Forelimb muscle (tissue), 1 donor: ENCODE measurements at regions not wholly inside any gene's neighbourhood (a gene's known extent, or its start where the extent isn't known, plus 50 kb on each side); places are given as distances from the start of the nearest gene placed in this dataset.

Source experiments
- DNase-seq: peaks from one replicate; pipeline ENCODE4 v3.0.0-alpha.2; 2013; ENCODE audit warnings: low read depth

DNA sequence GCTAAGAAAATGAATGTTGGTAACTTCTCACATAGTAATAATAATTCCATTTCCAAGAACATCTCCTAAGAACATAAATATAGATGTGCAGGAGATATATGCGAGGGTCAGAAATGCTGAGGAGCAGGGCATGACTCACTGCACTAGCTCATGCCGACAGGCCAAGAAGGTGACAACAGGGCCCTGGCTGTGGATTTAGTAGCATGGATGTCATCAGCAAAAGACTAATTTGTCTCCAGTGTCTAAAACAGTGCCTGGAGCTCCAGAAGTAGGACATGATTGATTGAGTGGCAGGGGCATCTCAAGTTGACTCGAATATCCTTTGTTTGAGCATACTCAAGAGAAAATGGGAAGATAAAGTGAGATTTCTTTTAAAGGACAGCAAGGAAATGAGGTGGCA, 207.0 kb upstream of the FOXA2 start:
- DNase-seq = no peak

DNA sequence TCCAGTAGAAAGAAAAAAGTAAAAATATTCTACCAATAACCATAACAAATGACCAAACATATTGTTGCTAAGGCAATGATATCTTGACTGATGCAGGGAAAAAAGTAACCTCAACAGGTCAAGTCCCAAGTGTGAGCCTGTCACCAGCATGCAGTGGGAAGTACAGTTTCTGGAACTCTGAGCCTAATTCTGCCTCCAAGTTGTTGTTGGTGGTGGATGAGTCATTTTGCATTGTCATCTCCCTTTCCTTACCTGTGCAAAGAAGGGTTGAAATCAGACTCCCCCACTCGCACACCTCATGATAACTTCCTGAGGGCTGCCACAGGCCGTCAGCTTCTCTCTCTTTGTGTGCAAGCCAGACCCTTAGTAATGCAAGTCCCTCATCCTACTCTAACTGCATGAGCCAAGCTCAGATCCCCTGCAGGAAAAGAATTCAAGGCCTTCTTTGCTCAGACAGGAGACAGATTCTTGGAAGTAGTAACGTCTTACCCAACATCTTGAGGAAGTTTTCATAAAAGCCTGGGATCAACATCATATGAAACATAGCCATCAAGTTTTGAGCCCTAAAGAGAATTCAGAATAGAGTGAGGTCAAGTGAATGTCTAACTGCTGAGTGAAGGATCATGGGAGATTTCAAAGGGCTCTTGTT, 207.6 kb upstream of the FOXA2 start:
- no peak for DNase-seq

DNA sequence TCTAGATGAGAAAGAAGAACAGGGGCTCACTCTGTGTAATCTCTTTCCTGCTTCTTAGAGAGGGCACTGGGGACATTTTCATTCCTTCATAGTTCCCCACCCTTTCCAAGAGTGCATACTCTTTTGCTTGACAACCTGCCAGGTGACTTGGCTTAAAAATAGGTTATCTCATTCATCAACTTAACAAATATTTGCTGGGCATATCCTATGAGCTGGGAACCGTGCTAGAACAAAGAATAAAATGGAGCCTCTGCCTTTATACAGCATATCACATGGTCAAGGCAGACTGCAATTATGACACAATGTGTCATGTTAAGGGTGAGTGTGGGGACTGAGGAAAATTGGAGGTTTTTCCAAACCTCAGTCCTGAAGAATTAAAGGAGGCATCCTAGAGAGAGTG, 209.8 kb upstream of the FOXA2 start:
- DNase-seq = no peak

DNA sequence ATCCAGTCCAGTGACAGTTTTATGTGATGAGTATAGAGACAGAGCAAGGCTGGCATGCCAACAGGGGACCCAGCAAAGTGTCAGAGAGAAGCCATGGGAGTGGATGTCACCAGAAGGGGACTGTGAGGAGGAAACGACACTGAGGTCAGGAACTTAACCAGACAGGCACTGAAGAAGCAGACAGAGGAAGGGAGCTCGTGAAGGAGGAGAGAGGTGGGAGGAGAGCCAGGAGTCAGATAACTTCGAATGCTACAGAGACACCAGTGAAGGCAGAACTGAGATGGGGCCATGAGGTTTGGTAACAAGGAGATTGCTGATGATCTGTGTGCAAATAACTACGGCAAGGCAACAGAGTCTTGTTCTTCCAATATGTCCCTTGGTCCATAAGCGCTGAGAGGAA, 211.1 kb upstream of the FOXA2 start:
- DNase-seq = no peak

DNA sequence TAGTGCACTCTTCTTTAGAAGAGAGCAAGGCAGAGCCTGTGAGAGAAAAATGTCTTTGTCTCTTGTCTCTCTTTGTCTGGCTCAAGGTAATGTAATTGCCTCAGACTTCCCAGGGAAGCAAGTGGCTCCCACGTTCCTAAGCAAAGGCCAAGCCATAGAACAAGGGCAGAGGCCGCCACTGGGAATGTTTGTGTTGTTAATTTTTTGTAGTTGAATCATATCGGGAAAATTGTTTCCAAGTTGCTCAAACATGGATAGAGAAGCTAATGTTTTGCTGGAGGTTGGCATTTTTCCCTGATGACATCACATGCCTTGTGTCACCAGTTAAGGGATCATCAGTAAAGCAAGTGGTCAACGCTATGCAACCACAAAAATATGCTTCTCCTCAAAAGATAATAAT, 211.5 kb upstream of the FOXA2 start:
- DNase-seq = peak; percentile 95

DNA sequence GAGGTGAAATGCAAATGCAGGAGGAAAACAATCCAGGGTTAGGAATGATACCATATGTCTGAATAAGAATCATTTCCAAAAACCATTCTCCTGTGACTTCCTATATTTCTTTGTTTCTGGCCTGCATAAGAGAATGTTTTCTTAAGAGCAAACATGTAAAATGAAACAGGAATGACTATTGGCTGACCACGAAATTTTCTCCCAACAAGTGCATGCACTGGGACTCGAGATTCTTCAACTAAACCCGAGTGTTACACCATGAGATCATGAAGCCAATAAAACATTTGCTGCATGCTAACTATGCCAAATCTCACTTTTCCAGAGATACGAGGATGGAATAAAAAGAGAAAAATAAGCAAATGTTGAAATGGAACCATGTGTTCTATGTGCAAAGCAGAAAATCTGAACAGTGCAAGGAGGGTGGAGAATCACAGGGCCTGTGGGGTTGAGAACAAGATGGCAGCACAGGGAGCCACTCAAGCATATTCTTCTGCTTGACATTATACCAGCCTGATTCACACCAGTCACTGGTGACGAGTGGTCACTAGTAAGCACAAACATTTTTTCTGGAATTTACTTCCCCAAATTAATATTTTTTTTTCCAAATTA, 212.2 kb upstream of the FOXA2 start:
- peak; percentile 96 for DNase-seq

DNA sequence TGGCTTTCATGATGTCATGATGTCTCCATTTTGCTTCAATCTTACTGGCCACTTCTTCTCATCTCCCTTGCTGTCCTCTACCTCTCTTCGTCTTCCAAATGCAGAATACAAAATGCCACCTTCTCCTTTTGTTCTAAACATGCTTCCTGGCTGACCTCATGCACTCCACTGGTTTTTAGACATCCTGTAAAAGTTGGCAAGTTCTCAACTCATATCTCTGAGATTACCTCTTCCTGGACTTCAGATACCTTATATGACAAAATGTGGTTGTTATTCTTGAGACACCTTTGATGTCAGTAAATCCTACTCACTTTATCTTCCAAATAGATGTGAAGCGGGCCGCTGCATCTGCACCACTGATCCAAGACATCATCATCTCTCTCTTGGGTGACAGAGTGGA, 212.7 kb upstream of the FOXA2 start:
- DNase-seq = no peak

DNA sequence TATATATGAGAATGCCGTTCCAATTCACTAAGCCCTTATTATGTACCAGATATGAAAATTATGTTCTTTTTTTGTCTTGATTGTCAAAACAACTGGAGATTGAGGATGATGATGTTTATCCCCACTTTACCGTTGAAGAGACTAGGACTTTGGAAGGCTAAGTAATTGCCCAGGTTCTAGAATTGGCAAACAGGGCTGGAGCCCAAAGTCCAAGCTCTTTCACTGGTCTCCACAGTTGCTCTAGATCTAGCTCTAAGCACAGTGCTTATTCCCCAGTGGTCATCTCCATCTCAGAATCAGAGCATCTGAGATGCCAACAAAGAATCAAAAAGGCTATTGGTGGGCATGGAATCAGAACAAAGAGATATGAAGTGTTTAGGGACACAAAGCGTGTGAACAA, 215.3 kb upstream of the FOXA2 start:
- no peak for DNase-seq

DNA sequence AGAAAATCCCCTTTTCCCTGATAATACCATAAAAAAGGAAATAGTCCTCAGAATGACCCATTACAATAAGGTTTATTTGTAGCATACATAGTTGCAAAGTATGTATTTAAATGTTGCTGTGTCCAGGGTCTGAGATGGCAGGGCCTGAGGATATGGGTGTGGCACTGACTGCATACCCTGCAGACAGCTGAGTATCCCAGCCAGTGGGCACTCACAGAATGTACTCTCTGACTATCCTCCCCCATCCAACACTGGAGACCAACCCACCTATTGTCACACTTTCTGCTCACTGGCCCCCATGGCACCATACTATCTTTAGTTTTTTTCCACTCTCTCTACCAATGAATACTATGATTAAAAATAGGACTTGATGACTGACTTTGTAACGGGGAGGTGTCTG, 215.8 kb upstream of the FOXA2 start:
- no peak for DNase-seq

DNA sequence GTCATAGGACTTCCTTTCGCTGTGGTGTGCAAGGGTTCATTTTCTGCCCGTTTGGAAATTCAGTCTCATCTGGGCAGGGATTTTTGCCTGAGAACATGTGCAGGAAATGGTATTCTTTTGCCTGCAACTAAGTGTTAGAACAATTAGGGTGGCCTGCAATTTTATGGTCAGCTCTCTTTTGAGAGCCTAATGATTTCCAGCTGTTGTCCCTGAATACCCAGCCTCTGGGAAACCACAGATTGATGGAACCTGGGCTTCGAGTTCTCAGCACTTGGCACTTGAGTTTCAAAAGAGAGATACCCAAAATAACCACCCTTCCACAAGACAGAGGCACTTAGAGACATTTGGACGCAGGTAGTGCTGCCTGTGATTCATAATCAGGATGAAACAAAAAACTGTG, 217.2 kb upstream of the FOXA2 start:
- no peak for DNase-seq

DNA sequence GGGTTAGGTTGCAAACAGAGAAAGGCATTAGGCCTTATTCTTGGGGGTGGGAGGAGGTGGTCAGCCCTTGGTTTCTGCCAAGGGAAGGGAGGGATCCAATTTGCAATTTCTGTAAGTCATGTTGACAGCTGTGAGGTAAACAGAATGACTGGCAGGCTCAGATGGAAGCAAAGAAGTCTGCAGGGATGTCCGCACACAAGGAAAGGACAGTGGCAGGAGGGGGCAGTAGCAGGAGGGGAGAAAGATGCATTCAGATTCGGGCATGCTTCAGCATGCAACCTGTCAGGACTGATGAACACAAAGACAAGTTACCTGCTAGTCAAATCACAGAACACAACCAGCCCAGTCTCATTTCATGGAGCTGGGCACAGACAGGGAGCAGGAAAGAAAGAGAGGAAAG, 217.9 kb upstream of the FOXA2 start:
- DNase-seq = no peak

DNA sequence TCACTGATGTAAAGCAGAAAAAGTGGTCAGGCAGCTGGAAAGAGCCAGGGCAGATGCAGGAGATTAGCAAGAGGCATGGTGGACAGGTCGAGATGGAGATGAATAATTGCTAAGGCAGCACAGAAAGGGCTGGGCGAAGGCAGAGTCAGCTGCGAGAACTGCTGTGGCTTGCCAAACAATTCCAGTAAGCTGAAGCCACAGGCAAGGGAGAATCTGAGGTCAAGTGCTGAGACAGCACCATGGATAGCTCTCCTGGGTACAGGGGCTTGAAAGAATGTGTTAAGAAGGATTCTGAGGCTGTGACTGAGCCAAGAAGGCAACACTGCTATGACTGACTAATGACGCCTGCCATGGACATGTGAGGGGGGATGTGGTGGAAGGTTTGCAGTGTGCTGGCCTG, 220.8 kb upstream of the FOXA2 start:
- DNase-seq = peak; percentile 65

DNA sequence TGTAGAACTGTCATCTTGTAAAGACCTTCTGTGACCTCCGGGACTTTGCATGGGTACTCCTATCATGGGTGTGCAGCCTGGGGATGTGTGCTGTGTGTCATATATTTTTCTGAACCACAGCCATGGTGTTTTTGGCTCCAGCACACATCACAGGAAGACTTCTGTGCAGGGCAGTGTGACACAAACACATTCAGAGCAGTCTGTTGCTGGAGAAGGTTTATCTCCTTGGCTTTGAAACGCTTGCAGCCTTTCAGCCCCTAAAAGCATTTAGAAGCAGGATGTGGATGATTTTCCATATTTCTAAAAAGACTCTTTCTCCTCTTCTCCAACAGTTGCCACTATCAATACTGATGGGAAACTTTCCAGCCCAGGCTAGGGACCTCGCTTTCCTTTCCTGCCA, 221.6 kb upstream of the FOXA2 start:
- DNase-seq = no peak

DNA sequence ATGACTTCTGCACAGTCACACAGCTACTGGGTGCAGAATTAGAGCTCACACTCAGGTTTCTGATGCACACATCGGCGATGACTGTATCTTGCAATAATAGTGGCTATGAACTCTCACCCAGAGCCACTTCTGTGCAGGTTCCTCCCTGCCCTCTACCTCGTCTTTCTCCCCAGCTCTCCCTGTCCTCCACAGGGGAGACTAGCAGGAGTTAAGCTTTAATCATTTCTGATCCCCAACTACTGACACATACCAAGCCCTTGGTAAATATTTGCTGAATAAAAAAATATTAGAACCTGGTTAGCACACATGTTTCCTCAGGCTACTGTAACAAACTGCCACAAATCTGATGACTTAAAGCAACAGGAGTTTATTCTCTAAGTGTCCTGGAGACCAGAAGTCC, 222.7 kb upstream of the FOXA2 start:
- DNase-seq = no peak

DNA sequence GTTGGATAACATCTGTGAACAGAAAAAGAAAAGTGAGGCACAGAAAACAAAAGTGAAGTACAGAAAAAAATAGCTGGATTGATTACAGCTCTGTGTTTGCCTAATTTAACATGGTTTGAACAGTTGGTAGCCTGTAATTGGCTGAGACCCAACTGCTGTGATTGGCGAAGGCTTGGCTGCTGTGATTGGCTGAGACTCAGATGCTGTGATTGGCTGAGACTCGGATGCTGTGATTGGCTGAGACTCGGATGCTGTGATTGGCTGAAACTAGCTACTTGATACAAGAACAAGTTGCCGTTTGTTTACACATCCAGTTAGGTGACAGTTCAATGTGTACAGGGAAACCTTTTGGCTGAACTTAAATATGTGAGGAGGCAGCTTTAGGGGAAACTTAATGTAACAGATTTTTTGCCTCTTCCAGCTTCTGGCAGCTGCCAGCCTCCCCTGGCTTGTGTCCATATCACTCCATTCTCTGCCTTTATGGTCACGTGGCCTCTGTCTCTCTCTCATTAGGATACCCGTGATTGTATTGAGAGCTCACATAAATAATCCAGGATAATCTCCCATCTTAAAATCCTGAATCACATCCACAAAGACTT, 223.4 kb upstream of the FOXA2 start:
- no peak for DNase-seq

DNA sequence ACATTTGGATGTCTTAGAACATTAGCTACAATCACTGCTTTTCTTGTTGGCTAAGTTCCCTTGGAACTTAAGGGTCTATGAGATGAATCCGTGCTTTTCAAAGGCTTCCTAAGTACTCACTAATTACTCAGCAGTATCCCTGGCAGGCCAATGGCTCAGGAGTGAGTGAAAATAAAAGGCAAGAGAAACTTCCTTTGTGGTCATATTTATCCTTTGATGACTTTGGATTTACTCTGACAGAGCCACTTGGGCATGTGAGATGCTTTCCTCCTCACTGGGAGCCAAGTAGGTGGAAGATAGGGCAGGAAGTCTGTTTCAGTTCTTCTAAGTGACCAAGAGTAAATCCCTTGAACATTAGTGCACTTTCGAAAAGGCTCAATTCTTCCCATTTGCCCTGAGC, 224.3 kb upstream of the FOXA2 start:
- no peak for DNase-seq

DNA sequence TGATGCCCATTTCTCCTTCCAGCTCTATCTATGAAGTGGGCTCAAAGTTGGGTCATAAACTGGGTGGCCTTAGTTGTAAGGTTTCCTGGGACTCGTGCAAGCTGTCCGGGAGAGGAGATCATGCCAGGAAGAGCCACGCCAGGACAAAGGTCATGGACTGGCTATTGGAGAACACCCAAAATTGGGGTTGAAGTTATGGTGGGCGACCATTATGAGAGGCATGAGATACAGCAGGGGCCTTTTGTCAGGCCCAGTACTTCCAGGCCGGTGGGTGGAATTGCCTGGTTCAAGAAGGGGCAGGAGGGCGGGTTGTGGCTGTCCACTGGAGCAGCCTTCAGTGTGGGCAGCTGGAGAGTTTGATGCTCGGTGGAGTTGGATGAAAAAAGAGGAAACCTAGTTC, 225.1 kb upstream of the SSTR4 start:
- no peak for DNase-seq

DNA sequence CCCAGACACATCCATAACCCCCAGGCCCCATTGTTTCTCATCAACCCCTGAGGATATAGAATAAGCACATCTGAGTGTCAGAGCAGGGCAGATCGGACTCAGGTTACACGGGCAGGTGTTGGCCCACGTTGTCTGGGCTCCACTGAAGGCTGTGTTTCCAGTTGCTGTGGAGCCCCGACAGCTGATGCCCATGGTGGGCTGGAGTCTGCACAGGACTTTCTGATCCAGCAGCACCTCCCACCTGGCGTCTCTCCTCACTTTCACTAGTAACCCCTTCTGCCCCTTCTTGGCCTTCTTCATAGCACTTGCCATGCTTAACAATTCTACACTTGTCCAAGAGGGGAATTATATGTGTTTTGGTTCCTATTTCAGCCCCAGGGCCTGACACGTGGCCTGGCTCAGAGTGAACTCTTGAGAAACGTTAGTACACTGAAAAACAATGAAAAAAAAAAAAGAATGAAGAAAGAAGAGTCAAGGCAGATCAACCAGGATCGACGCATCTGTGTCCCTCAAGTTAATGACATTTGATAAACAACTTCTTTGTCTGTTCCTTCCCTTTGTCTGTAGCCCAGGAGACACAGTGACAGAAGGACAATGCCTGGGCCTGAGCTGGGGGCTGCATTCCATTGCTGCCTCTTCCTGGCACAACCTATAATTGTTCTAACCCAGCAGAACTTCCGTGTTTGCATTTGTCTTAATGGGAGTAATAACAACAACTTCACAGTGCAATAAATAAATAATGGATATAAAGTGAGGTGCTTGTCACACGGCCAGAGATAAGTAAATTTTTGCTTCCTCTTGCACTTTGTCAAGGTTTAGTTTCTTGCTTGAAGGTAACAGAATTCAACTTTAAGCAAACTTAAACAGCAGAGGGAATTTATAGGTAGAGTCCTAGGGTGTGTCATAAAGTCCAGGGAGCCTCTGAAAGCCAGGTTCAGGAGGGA, 224.2 kb upstream of the SSTR4 start:
- DNase-seq = no peak

DNA sequence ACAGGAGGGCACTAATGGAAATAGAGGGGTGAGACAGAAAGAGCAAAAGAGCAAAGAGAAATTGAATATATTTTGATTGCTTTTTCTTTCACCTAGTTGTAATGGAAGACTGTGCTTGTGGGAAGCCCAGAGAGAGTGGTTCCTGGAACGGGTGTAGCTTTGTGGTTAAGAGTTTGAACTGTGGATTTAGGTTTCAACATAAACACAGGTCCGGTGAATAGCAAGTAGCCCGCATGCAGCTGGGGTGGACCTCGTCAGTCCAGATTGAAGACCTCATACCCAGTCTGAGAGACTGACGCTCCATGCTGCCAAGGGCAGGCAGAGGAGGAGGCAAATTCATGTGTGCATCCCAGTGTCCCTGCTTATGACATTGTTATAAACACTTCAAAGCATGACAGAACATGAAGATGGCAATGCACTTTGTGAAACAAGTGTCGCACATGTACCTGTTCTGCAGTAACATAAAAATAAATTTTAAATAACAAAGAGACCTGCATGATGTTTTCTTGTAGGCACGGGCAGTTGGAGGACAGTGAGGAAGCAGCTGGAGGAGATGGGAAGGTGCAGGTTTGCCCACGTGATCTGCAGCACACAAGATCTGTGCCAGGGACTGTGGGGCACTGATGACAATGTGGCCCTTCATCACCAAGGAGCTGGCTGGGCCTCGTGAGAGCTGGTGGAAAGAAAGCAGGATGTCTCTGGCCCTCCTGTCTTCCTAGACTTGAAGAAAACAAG, 220.5 kb upstream of the SSTR4 start:
- DNase-seq = no peak

DNA sequence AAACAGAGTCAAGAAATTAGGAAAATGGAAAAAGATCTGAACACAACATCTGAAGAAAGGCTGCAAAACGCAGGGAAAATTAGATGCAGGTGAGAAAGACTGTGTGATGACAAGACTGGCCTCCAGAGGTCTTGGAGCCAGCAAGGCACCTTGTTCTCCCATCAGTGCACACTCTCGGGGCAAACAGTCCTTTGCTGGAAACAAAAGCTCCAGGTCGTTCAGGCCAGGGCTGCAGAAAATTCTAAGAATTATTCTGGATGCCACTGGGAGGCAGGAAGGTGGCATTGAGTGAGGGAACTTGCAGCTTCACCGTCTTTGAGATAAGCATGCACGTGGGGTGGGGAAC, 219.9 kb upstream of the SSTR4 start:
- DNase-seq = no peak

DNA sequence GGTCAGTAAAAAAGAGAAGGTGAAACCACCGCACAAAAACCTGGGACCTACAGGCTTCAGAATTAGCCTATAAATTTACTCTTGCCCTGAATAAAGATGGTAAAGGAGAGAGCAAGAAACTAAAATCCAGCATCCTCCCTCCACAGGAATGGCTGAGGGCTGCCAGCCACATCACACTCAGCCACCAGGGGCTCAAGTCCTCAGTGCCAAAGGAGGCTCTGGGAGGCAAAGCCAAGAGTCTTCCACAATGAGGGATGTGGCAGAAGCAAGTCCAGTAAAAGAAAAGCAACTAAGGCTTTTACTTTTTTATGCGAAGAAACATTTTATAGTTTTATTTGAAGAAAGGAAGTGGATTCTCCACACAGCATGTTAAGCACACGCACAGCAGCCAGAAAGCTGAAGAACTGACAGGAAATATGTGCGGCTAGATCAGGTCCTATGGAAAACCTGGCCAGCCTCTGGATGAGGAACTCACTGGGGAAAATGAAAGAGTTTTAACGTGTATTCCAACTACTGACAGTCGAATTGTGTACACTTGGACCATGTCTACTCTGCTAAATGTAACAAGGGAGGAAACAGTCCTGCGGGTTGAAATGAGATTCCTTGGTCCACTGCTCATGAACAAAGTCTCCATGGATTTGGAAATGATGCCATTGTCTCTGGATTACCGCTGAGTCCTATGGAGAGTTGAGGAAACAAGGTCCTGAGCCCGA, 219.4 kb upstream of the SSTR4 start:
- DNase-seq = peak; percentile 56
